ENCODE measurements at regions not wholly inside any gene's neighbourhood (a gene's known extent, or its start where the extent isn't known, plus 50 kb on each side); places are given as distances from the start of the nearest gene placed in this dataset.
"Not testable (repeated sequence)": the region's sequence is repeated elsewhere in the genome, so short reads cannot be mapped to it uniquely, and the experiment has no call there.

GRCh38 chr10:23614483-23614882 is 175.6 kb downstream of the OTUD1 start:
- TF ChIP-seq Cebpa-rat (IDR thresholded peaks at IDR 0.05), result no peak
- Histone ChIP-seq H3K9me3 (0 out of 2 replicates have a peak, but pooled peaks cover 3% of the 10 kb centered on the region), H3K9ac (no peak overlapping the region), H3K4me1 (0 out of 2 replicates have a peak, but pooled peaks cover 5% of the 10 kb centered on the region), H3K36me3 (no peaks in the 10 kb centered on the region), H4K20me1 (no peaks in the 10 kb centered on the region), H3K27ac (no peak overlapping the region), H3K27me3 (no peaks in the 10 kb centered on the region), H3K4me3 (no peak overlapping the region), H3K4me2 (no peak overlapping the region)

GRCh38 chr10:23630376-23630775 is 191.5 kb downstream of the OTUD1 start:
- Histone ChIP-seq H3K27ac (no peak overlapping the region), H3K27me3 (no peaks in the 10 kb centered on the region), H3K4me2 (no peak overlapping the region), H3K36me3 (no peaks in the 10 kb centered on the region), H3K4me3 (no peak overlapping the region), H4K20me1 (no peaks in the 10 kb centered on the region), H3K9me3 (peaks cover 9% of the 10 kb centered on the region; the same call in 1 of the 2 replicates), H3K4me1 (no peaks in the 10 kb centered on the region), H3K9ac (no peak overlapping the region)
- TF ChIP-seq Cebpa-rat (IDR thresholded peaks at IDR 0.05), result no peak

GRCh38 chr10:23630885-23631284 is 192.0 kb downstream of the OTUD1 start:
- Histone ChIP-seq H3K27me3 (no peaks in the 10 kb centered on the region), H3K9ac (no peak overlapping the region), H3K9me3 (peaks cover 9% of the 10 kb centered on the region; the same call in 1 of the 2 replicates), H3K27ac (no peak overlapping the region), H3K4me2 (no peak overlapping the region), H3K36me3 (no peaks in the 10 kb centered on the region), H3K4me3 (no peak overlapping the region), H4K20me1 (no peaks in the 10 kb centered on the region), H3K4me1 (no peaks in the 10 kb centered on the region)
- no peak for TF ChIP-seq Cebpa-rat (IDR thresholded peaks at IDR 0.05)

- no peak overlapping the region for H3K27ac ChIP-seq
- no peak for TF ChIP-seq Cebpa-rat (IDR thresholded peaks at IDR 0.05)
- no peaks in the 10 kb centered on the region for H3K27me3 ChIP-seq
- H3K36me3 ChIP-seq, result no peaks in the 10 kb centered on the region
- no peak overlapping the region for H3K4me3 ChIP-seq
- no peaks in the 10 kb centered on the region for H4K20me1 ChIP-seq
- peaks cover 6% of the 10 kb centered on the region for H3K4me1 ChIP-seq
- H3K4me2 ChIP-seq, result no peak overlapping the region
- H3K9ac ChIP-seq, result no peak overlapping the region
- H3K9me3 ChIP-seq, result no peaks in the 10 kb centered on the region
These were observed 204.4 kb downstream of the OTUD1 start for GRCh38 chr10:23643111-23643780.

- no peak for TF ChIP-seq Cebpa-rat (IDR thresholded peaks at IDR 0.05)
- H3K27ac ChIP-seq, result no peak overlapping the region
- no peaks in the 10 kb centered on the region for H3K27me3 ChIP-seq
- no peak overlapping the region for H3K4me2 ChIP-seq
- no peaks in the 10 kb centered on the region for H3K36me3 ChIP-seq
- peaks cover 7% of the 10 kb centered on the region for H3K4me1 ChIP-seq
- H3K9ac ChIP-seq, result no peak overlapping the region
- H3K4me3 ChIP-seq, result no peak overlapping the region
- no peaks in the 10 kb centered on the region for H4K20me1 ChIP-seq
- no peaks in the 10 kb centered on the region for H3K9me3 ChIP-seq
These were observed 209.7 kb downstream of the OTUD1 start for GRCh38 chr10:23648618-23649017.

GRCh38 chr10:23656735-23657134 is 217.9 kb downstream of the OTUD1 start:
- no peaks in the 10 kb centered on the region for H3K36me3 ChIP-seq
- H3K9ac ChIP-seq, result no peak overlapping the region
- no peak overlapping the region for H3K27ac ChIP-seq
- H4K20me1 ChIP-seq, result no peaks in the 10 kb centered on the region
- no peaks in the 10 kb centered on the region for H3K27me3 ChIP-seq
- no peak overlapping the region for H3K4me2 ChIP-seq
- H3K4me3 ChIP-seq, result no peak overlapping the region
- no peaks in the 10 kb centered on the region for H3K4me1 ChIP-seq
- TF ChIP-seq Cebpa-rat (IDR thresholded peaks at IDR 0.05), result no peak
- no peaks in the 10 kb centered on the region for H3K9me3 ChIP-seq

GRCh38 chr10:23657677-23658076 is 218.8 kb downstream of the OTUD1 start:
- H3K9me3 ChIP-seq, result no peaks in the 10 kb centered on the region
- no peak overlapping the region for H3K4me3 ChIP-seq
- H4K20me1 ChIP-seq, result no peaks in the 10 kb centered on the region
- H3K4me2 ChIP-seq, result no peak overlapping the region
- TF ChIP-seq Cebpa-rat (IDR thresholded peaks at IDR 0.05), result no peak
- H3K27ac ChIP-seq, result no peak overlapping the region
- H3K9ac ChIP-seq, result no peak overlapping the region
- H3K4me1 ChIP-seq, result no peaks in the 10 kb centered on the region
- no peaks in the 10 kb centered on the region for H3K36me3 ChIP-seq
- no peaks in the 10 kb centered on the region for H3K27me3 ChIP-seq

- H3K27me3 ChIP-seq, H3K27ac ChIP-seq, H3K4me2 ChIP-seq, H3K36me3 ChIP-seq, H3K9ac ChIP-seq, H3K9me3 ChIP-seq, H3K4me1 ChIP-seq, H4K20me1 ChIP-seq, H3K4me3 ChIP-seq: not testable (repeated sequence)
These were observed 233.0 kb downstream of the OTUD1 start for GRCh38 chr10:23671866-23672265.

GRCh38 chr10:23675585-23675984 is 236.7 kb downstream of the OTUD1 start:
- Histone ChIP-seq H3K9me3 (no peaks in the 10 kb centered on the region), H3K4me1 (no peaks in the 10 kb centered on the region), H3K4me3 (no peak overlapping the region), H3K27ac (no peak overlapping the region), H3K9ac (no peak overlapping the region), H4K20me1 (no peaks in the 10 kb centered on the region), H3K4me2 (no peak overlapping the region), H3K36me3 (no peaks in the 10 kb centered on the region), H3K27me3 (no peaks in the 10 kb centered on the region)
- no peak for TF ChIP-seq Cebpa-rat (IDR thresholded peaks at IDR 0.05)

GRCh38 chr10:23676296-23676695 is 237.4 kb downstream of the OTUD1 start:
- Histone ChIP-seq H3K9ac (no peak overlapping the region), H3K27ac (no peak overlapping the region), H3K36me3 (no peaks in the 10 kb centered on the region), H3K4me3 (no peak overlapping the region), H3K4me1 (no peaks in the 10 kb centered on the region), H3K9me3 (no peaks in the 10 kb centered on the region), H4K20me1 (no peaks in the 10 kb centered on the region), H3K4me2 (no peak overlapping the region), H3K27me3 (no peaks in the 10 kb centered on the region)
- TF ChIP-seq Cebpa-rat (IDR thresholded peaks at IDR 0.05), result no peak

GRCh38 chr10:23686722-23687121 is 247.8 kb downstream of the OTUD1 start:
- Histone ChIP-seq H3K27me3 (no peaks in the 10 kb centered on the region), H3K36me3 (no peaks in the 10 kb centered on the region), H3K4me3 (no peak overlapping the region), H3K4me2 (peak overlapping the region; percentile 23), H3K27ac (no peak overlapping the region), H4K20me1 (no peaks in the 10 kb centered on the region), H3K4me1 (peaks cover 9% of the 10 kb centered on the region), H3K9ac (no peak overlapping the region), H3K9me3 (no peaks in the 10 kb centered on the region)
- TF ChIP-seq Cebpa-rat (IDR thresholded peaks at IDR 0.05), result no peak
